ENCODE measurements at regions not wholly inside any gene's neighbourhood (a gene's known extent, or its start where the extent isn't known, plus 50 kb on each side); places are given as distances from the start of the nearest gene placed in this dataset.

GRCh38 chr20:40821429-40821828, 132.4 kb upstream of the MAFB start:
- TF ChIP-seq EZH2phosphoT487 (IDR thresholded peaks at IDR 0.05; ENCODE audit: borderline replicate concordance, low read length) (no peak), CTCF (conservative IDR thresholded peaks at IDR 0.05; ENCODE audit: low read depth, low read length) (no peak), EZH2 (IDR thresholded peaks at IDR 0.05; ENCODE audit: low read length, unreplicated experiment) (no peak)
- Histone ChIP-seq H3K9me2 (replicated peaks; ENCODE audit: low read length) (no peaks in the 10 kb centered on the region), H3K4me1 (ENCODE audit: insufficient read depth, low read length) (no peaks in the 10 kb centered on the region), H3F3A (ENCODE audit: low read length, unreplicated experiment) (no peaks in the 10 kb centered on the region), H4K20me1 (ENCODE audit: low read length) (no peaks in the 10 kb centered on the region), H2AFZ (ENCODE audit: low read length) (no peak overlapping the region), H3K9me3 (ENCODE audit: low read length) (no peaks in the 10 kb centered on the region), H3K9ac (ENCODE audit: low read length) (no peak overlapping the region), H3K79me2 (ENCODE audit: low read length) (no peaks in the 10 kb centered on the region), H3K27ac (ENCODE audit: low read length) (no peak overlapping the region), H3K4me3 (ENCODE audit: low read length) (no peak overlapping the region), H3K36me3 (ENCODE audit: low read depth, low read length) (no peaks in the 10 kb centered on the region), H3K4me2 (ENCODE audit: low read length) (no peak overlapping the region), H3K27me3 (ENCODE audit: low read length) (peaks cover 25% of the 10 kb centered on the region)
- ChIA-PET CTCF (no interaction called here), POLR2A (ENCODE audit: unreplicated experiment) (no interaction called here)
- intact Hi-C loops (cut with micrococcal nuclease): no loop called here
- DNase-seq: no peak
- no peak for ATAC-seq
- BruUV-seq (replicated peaks): no TSS peak

- POLR2A ChIA-PET (ENCODE audit: unreplicated experiment): no interaction called here
- no peak for TF ChIP-seq CTCF (conservative IDR thresholded peaks at IDR 0.05; ENCODE audit: low read depth, low read length)
- no peak for TF ChIP-seq EZH2 (IDR thresholded peaks at IDR 0.05; ENCODE audit: low read length, unreplicated experiment)
- no peak for TF ChIP-seq EZH2phosphoT487 (IDR thresholded peaks at IDR 0.05; ENCODE audit: borderline replicate concordance, low read length)
- H2AFZ ChIP-seq (ENCODE audit: low read length): no peak overlapping the region
- H3K36me3 ChIP-seq (ENCODE audit: low read depth, low read length): no peaks in the 10 kb centered on the region
- no peaks in the 10 kb centered on the region for H3K79me2 ChIP-seq (ENCODE audit: low read length)
- peaks cover 30% of the 10 kb centered on the region for H3K27me3 ChIP-seq (ENCODE audit: low read length)
- CTCF ChIA-PET: no interaction called here
- DNase-seq: no peak
- no peak overlapping the region for H3K4me2 ChIP-seq (ENCODE audit: low read length)
- H3K4me1 ChIP-seq (ENCODE audit: insufficient read depth, low read length): no peaks in the 10 kb centered on the region
- H3K9me2 ChIP-seq (replicated peaks; ENCODE audit: low read length): no peaks in the 10 kb centered on the region
- no peaks in the 10 kb centered on the region for H3K9me3 ChIP-seq (ENCODE audit: low read length)
- no peak for ATAC-seq
- H3K9ac ChIP-seq (ENCODE audit: low read length): no peak overlapping the region
- intact Hi-C loops (cut with micrococcal nuclease): no loop called here
- no peaks in the 10 kb centered on the region for H4K20me1 ChIP-seq (ENCODE audit: low read length)
- H3F3A ChIP-seq (ENCODE audit: low read length, unreplicated experiment): no peaks in the 10 kb centered on the region
- no peak overlapping the region for H3K4me3 ChIP-seq (ENCODE audit: low read length)
- H3K27ac ChIP-seq (ENCODE audit: low read length): no peak overlapping the region
- BruUV-seq (replicated peaks): no TSS peak
Observed at GRCh38 chr20:40826699-40827098, 137.7 kb upstream of the MAFB start.

- Histone ChIP-seq H3K36me3 (ENCODE audit: low read depth, low read length) (no peaks in the 10 kb centered on the region), H3K9ac (ENCODE audit: low read length) (no peak overlapping the region), H2AFZ (ENCODE audit: low read length) (no peak overlapping the region), H3K4me1 (ENCODE audit: insufficient read depth, low read length) (no peaks in the 10 kb centered on the region), H3F3A (ENCODE audit: low read length, unreplicated experiment) (no peaks in the 10 kb centered on the region), H3K9me2 (replicated peaks; ENCODE audit: low read length) (no peaks in the 10 kb centered on the region), H3K4me2 (ENCODE audit: low read length) (no peak overlapping the region), H3K27ac (ENCODE audit: low read length) (no peak overlapping the region), H3K4me3 (ENCODE audit: low read length) (no peak overlapping the region), H3K79me2 (ENCODE audit: low read length) (no peaks in the 10 kb centered on the region), H3K9me3 (ENCODE audit: low read length) (no peaks in the 10 kb centered on the region), H4K20me1 (ENCODE audit: low read length) (no peaks in the 10 kb centered on the region), H3K27me3 (ENCODE audit: low read length) (peaks cover 24% of the 10 kb centered on the region)
- BruUV-seq (replicated peaks): no TSS peak
- DNase-seq (no peak), ATAC-seq (no peak)
- ChIA-PET CTCF (no interaction called here), POLR2A (ENCODE audit: unreplicated experiment) (no interaction called here)
- intact Hi-C loops (cut with micrococcal nuclease): no loop called here
- TF ChIP-seq CTCF (conservative IDR thresholded peaks at IDR 0.05; ENCODE audit: low read depth, low read length): no peak
- no peak for TF ChIP-seq EZH2 (IDR thresholded peaks at IDR 0.05; ENCODE audit: low read length, unreplicated experiment)
- TF ChIP-seq EZH2phosphoT487 (IDR thresholded peaks at IDR 0.05; ENCODE audit: borderline replicate concordance, low read length): no peak
Observed at GRCh38 chr20:40835321-40835720, 146.3 kb upstream of the MAFB start.
